Stomach (tissue), 8 donors: ENCODE measurements at regions not wholly inside any gene's neighbourhood (a gene's known extent, or its start where the extent isn't known, plus 50 kb on each side); places are given as distances from the start of the nearest gene placed in this dataset.

Source experiments
- DNase-seq, 2 donors: peaks; one replicate each; pipeline versions ENCODE4 v3.0.0 to v3.0.0-alpha.2; 2013 to 2019
- H3K27ac ChIP-seq, 5 donors: fragments of 200-600 bp in 4 of 5; sonication (generic) in 4 of 5; one replicate each; pipeline ENCODE4 v1.5.1; 2013 to 2019; ENCODE audit warnings: mild to moderate bottlenecking in 1 of 5, moderate library complexity in 1 of 5
- H3K27me3 ChIP-seq, 3 donors: fragments of 200-600 bp; sonication (generic); one replicate each; pipeline ENCODE4 v1.5.1; 2017 to 2019; ENCODE audit warnings: mixed run types in 1 of 3
- H3K36me3 ChIP-seq, 4 donors: fragments of 200-600 bp; sonication (generic); 1 replicate in 3 of 4; 2 replicates in 1 of 4; pipeline ENCODE4 v1.5.1; 2016 to 2019
- H3K4me1 ChIP-seq, 4 donors: fragments of 200-600 bp; sonication (generic); one replicate each; pipeline ENCODE4 v1.5.1; 2016 to 2019
- H3K4me3 ChIP-seq, 4 donors: fragments of 200-600 bp; sonication (generic) in 3 of 4; one replicate each; pipeline ENCODE4 v1.5.1; 2016 to 2019; ENCODE audit warnings: mild to moderate bottlenecking in 1 of 4
- H3K9me3 ChIP-seq, 4 donors: fragments of 200-600 bp; sonication (generic); one replicate each; pipeline ENCODE4 v1.5.1; 2016 to 2019
- CTCF ChIP-seq, 7 experiments: fragments of 450-650 bp in 4 of 7; fragments of 200-600 bp in 3 of 7; sonication (generic) in 3 of 7; IDR thresholded peaks; one replicate each; pipeline ENCODE4 v1.5.1; 2016 to 2019; ENCODE audit warnings: antibody characterized with exemption in 7 of 7, control low read depth in 2 of 7, mild to moderate bottlenecking in 1 of 7
- EP300 ChIP-seq: sonication (generic); formaldehyde crosslinking; IDR thresholded peaks from one replicate; pipeline ENCODE4 v1.6.1; 2017; ENCODE audit warnings: antibody characterized with exemption
- POLR2A ChIP-seq, 4 donors: fragments of 450-650 bp; IDR thresholded peaks; one replicate each; pipeline ENCODE4 v1.6.1; 2016; ENCODE audit warnings: antibody characterized with exemption in 4 of 4, control low read depth in 2 of 4, mild to moderate bottlenecking in 1 of 4, moderate library complexity in 1 of 4
- POLR2AphosphoS5 ChIP-seq, 3 donors: sonication (generic); formaldehyde crosslinking; IDR thresholded peaks; one replicate each; pipeline ENCODE4 v1.6.1; 2016; ENCODE audit warnings: antibody characterized with exemption in 3 of 3
- WGBS, 5 donors: extraction: QIAGEN DNeasy Blood & Tissue Kit in 3 of 5; methylation state at CpG; one replicate each; pipeline versions ENCODE4 v1.1.5 to v1.1.7; 2013 to 2018; 5-methylcytosine and 5-hydroxymethylcytosine counted together
- intact Hi-C: fragments of 100-400 bp; cut with DNase I; formaldehyde crosslinking; loops from one replicate; pipeline ENCODE4 v1.15.1; 2023; ENCODE audit warnings: low total_unique reads
- donor health status: healthy with polysubstance abuse.
- donor health status: Bipolar disorder and iron deficiency.
- donor health status: healthy.

DNA sequence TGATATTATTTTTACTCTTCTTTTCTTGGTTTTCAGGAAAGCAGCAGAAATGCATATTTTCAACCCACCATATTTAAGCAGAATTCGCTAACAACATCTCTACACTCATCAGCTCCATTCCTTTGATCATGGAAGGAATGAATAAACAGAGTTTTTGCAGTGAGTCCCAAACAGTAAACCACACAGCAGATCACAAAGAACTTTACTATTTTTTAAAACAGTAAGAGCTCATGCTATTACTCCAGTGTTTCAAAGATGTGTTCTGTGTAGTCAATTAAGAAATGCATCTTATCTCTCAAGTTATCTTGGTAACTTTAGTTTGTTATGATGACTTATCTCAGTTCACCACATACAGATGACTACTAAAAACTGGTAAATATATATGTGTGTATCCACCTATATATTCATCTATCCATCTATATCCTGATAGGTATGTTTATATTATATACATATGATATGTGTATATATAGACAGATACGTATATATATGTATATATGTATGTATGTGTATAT lies 843.5 kb downstream of the BCL11B start:
- Histone ChIP-seq H3K4me3 (no peak overlapping the region), H3K9me3 (no peaks in the 10 kb centered on the region), H3K27me3 (no peaks in the 10 kb centered on the region), H3K4me1 (no peaks in the 10 kb centered on the region), H3K36me3 (no peaks in the 10 kb centered on the region), H3K27ac (no peak overlapping the region)
- 52 to 80% (median 68%) methylated on average over 2 of the region's 2 CpGs for WGBS, 5 donors
- TF ChIP-seq POLR2A (IDR thresholded peaks at IDR 0.05) (no peak), EP300 (no peak), POLR2AphosphoS5 (IDR thresholded peaks at IDR 0.05) (no peak), CTCF (IDR thresholded peaks at IDR 0.05) (no peak)
- DNase-seq, result no peak
- intact Hi-C loops, result no loop called here

GRCh38 chr14:98433436-98433835 lies 838.6 kb downstream of the BCL11B start:
- Histone ChIP-seq H3K27me3 (no peaks in the 10 kb centered on the region), H3K4me3 (no peak overlapping the region), H3K4me1 (no peaks in the 10 kb centered on the region), H3K9me3 (peaks cover 0 to 14% (median 3%) of the 10 kb centered on the region in 4 donors), H3K36me3 (no peaks in the 10 kb centered on the region), H3K27ac (no peak overlapping the region)
- intact Hi-C loops, result no loop called here
- WGBS, 5 donors, result 55 to 75% (median 70%) methylated on average over 4 of the region's 4 CpGs
- DNase-seq, result no peak
- TF ChIP-seq EP300 (no peak), CTCF (IDR thresholded peaks at IDR 0.05) (no peak), POLR2A (IDR thresholded peaks at IDR 0.05) (no peak), POLR2AphosphoS5 (IDR thresholded peaks at IDR 0.05) (no peak)

- H3K4me3 ChIP-seq, result no peak overlapping the region
- no peaks in the 10 kb centered on the region for H3K27me3 ChIP-seq
- H3K4me1 ChIP-seq, result no peaks in the 10 kb centered on the region
- 90 to 95% (median 91%) methylated on average over 2 of the region's 2 CpGs for WGBS, 5 donors
- H3K27ac ChIP-seq, result no peak overlapping the region
- H3K36me3 ChIP-seq, result no peaks in the 10 kb centered on the region
- no peak for DNase-seq
- intact Hi-C loops, result no loop called here
- TF ChIP-seq POLR2AphosphoS5 (IDR thresholded peaks at IDR 0.05) (no peak), CTCF (IDR thresholded peaks at IDR 0.05) (no peak), EP300 (no peak), POLR2A (IDR thresholded peaks at IDR 0.05) (no peak)
- peaks cover 0 to 14% (median 3%) of the 10 kb centered on the region in 4 donors for H3K9me3 ChIP-seq
Observed at GRCh38 chr14:98437113-98437512, 834.9 kb downstream of the BCL11B start.

- no peaks in the 10 kb centered on the region for H3K36me3 ChIP-seq
- WGBS, 5 donors, result 50 to 72% (median 67%) methylated on average over 2 of the region's 2 CpGs
- H3K9me3 ChIP-seq, result no peaks in the 10 kb centered on the region
- H3K27me3 ChIP-seq, result no peaks in the 10 kb centered on the region
- TF ChIP-seq POLR2A (IDR thresholded peaks at IDR 0.05), result no peak
- TF ChIP-seq EP300, result no peak
- TF ChIP-seq CTCF (IDR thresholded peaks at IDR 0.05), result no peak
- TF ChIP-seq POLR2AphosphoS5 (IDR thresholded peaks at IDR 0.05), result no peak
- intact Hi-C loops, result no loop called here
- DNase-seq, result peak in 1 of 2 donors; percentile 30
- no peak overlapping the region for H3K27ac ChIP-seq
- H3K4me1 ChIP-seq, result no peaks in the 10 kb centered on the region
- H3K4me3 ChIP-seq, result no peak overlapping the region
Observed at GRCh38 chr14:98444077-98444476, 827.9 kb downstream of the BCL11B start.
